Keratinocyte (primary cell): ENCODE measurements at regions not wholly inside any gene's neighbourhood (a gene's known extent, or its start where the extent isn't known, plus 50 kb on each side); places are given as distances from the start of the nearest gene placed in this dataset.

ENCODE experiments used
- CTCF ChIP-seq, 3 experiments: IDR thresholded peaks in 1 of 3; conservative IDR thresholded peaks in 1 of 3; optimal IDR thresholded peaks in 1 of 3; 2 replicates in 2 of 3; 3 replicates in 1 of 3; pipeline versions ENCODE3 to v1.5.1; 2011; ENCODE audit warnings: low read length in 3 of 3, mild to moderate bottlenecking in 3 of 3, moderate library complexity in 2 of 3, control low read depth in 1 of 3, inconsistent platforms in 1 of 3; ENCODE audit not compliant: insufficient read depth in 2 of 3; ENCODE audit errors: extremely low read depth in 1 of 3
- EZH2 ChIP-seq: IDR thresholded peaks from one replicate; pipeline ENCODE4 v1.6.1; 2012; ENCODE audit warnings: inconsistent platforms, mild to moderate bottlenecking, low read length, moderate library complexity

DNA sequence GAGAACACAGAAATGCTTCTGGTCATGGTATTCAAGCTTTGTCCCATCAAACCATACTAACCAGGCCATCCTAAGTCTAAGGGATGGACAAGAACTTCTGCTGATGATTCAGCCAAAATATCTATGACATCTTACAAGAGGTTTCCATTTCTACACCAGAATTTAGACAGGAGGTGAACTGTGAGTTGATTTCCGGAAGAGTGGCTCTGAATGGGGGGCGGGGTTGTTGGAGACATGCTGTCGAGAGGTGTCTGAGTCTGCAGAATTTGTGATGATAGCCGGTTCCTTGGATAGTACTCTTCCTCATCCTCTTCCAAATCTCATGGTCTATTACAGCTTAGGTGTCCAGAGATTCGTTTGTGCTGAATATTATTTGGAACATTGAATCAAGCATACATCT, 408.7 kb upstream of the TCF4 start:
- no peak for TF ChIP-seq CTCF (optimal IDR thresholded peaks at IDR 0.05 in 1 of 3, IDR thresholded peaks at IDR 0.05 in 1 of 3, conservative IDR thresholded peaks at IDR 0.05 in 1 of 3; ENCODE audit: extremely low read depth in 1 of 3, insufficient read depth in 2 of 3, low read length in 3 of 3)
- TF ChIP-seq EZH2 = no peak
